Hematopoietic multipotent progenitor cell (in vitro differentiated cells): ENCODE measurements at regions not wholly inside any gene's neighbourhood (a gene's known extent, or its start where the extent isn't known, plus 50 kb on each side); places are given as distances from the start of the nearest gene placed in this dataset.

Experiments used
- DNase-seq, 3 donors: peaks; one replicate each; pipeline ENCODE4 v3.0.0-alpha.2; 2011 to 2015; ENCODE audit warnings: low read depth in 2 of 3, low spot score in 2 of 3

DNA sequence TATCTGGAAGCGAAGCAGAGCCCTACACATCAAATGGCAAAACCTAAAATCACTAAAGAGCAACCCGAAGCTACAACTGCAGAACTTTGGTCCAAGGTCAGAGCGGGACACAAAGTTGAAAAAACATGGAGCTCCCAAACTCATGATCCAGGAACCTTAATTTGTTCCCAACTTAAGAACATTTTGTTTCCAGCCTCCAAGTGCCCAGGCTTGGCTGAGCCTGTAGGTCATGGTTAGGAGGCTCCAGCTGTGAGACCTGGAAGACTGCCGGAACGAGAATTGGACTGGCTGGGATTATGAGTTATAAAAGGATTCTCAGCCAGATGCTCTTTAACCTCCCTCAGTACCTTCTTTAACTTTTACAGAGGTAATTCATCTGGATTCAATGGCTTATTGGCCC, 349.1 kb upstream of the DDX53 start:
- DNase-seq, result no peak

GRCh38 chrX:22652596-22652995, 347.2 kb upstream of the DDX53 start:
- no peak for DNase-seq

GRCh38 chrX:22660756-22661155, 339.0 kb upstream of the DDX53 start:
- no peak for DNase-seq

DNA sequence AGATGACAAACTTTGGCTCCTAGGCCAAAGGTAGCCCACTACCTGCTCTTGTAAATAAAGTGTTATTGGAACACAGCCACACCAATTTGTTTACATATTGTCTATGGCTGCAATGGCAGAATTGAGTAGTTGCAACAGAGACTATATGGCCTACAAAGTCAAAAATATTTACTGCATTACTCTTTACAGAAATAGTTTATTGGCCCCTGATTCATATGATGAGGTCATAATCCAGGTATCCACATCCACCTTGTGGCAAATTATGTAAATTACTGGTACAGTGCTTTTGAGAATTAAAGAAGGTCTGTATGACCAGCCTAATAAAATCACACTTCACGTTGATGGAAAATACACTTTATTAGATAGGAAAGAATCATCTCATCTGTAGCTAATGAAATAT, 337.0 kb upstream of the DDX53 start:
- DNase-seq, result no peak

DNA sequence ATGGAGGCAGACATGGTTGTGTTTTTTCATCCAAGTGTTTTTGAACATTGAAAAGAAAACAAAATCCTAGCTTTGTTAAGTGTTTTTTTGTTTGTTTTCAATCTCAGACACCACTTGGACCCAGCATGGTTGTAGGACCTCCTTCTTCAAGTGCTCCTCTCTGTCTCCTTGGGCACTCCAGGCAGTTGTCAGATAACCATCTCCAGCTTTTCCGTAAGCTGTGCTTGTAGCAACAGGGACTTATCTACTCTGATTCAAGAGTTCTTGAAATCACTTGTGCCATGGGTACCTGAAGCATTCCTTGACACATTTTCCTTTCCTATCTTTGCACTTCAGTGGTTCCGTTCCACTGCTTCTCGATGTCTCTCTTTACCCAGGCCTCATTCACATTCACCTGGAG, 334.9 kb upstream of the DDX53 start:
- DNase-seq, result no peak

- no peak for DNase-seq
Observed at GRCh38 chrX:22665818-22666217, 333.9 kb upstream of the DDX53 start.

DNA sequence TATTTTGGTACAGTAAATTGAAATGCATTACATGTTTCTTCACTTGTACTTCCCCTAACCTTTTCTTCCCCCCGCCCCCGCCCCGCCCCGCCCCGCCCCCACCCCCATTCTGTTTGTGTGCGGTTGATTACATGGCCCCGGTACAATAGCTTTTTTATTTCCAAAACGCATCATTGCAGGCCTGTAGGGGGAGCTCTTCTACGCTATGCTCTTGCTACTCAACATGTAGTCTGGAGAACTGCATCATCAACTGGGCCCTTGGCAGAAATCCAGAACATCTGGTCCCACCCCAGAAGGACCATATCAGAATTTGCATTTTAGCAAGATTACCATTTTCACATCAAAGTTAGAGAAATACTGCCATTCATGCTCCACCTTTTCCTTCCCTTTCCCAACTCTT, 333.3 kb upstream of the DDX53 start:
- peak in 2 of 3 donors; percentile 60 to 67 for DNase-seq

DNA sequence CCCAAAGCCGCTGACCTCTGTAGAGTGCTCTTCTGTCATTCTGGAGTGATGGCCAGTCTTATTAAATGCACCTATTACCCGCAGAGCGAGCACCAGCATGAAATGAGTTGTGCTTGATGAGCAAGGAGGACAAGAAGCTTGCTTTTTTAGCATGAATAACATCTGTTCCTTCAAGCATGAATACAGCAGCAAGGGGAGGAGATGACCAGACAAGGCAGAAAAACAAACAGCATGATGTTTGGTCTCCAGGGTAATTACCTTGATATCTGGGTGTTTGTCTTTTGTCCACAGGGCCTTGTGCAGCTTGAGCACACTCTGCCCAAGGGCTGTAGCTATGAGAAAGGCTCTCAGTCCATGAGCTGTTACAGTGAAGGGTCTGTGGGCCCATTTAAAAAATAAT, 324.8 kb upstream of the DDX53 start:
- DNase-seq, result no peak

DNA sequence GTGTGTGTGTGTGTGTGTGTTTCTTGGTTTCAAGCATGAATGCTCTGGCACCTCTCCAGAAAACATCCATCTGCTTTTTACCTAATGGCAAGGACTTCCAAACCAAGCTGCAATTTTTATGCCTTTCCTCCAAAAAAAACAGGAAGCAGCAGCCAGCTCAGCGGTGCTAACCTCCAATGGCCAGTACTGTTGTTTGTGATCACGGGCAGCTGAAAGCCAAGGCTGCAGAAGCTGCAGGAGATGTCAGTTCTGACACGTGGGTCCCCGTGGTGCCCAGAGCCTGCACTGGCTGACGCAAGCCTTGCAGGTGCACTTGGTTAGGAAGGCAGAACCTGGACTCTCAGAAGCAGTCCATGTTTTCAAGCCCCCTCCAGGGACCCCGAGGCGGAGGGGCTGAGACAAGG, 313.6 kb upstream of the DDX53 start:
- DNase-seq, result peak in 2 of 3 donors; percentile 36 to 62

DNA sequence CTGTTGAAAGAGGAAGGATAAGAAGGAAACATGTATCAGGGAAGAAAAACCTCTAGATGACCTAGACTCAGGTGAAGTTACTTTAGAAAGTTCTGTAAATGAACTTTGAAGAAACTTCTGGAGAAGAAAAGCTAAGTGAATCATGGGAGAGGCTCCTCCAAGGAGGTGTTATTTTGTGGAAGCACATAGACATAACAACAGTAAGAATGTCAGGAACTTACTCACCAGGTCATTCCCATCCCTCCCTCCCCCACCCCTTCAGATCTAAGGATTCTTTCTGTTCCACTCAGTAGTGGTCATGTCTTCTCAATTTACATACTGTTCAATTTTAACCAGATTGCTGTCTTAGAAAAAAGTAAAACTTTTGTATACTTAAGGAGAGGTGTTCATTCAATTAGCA, 310.5 kb upstream of the DDX53 start:
- DNase-seq, result no peak

DNA sequence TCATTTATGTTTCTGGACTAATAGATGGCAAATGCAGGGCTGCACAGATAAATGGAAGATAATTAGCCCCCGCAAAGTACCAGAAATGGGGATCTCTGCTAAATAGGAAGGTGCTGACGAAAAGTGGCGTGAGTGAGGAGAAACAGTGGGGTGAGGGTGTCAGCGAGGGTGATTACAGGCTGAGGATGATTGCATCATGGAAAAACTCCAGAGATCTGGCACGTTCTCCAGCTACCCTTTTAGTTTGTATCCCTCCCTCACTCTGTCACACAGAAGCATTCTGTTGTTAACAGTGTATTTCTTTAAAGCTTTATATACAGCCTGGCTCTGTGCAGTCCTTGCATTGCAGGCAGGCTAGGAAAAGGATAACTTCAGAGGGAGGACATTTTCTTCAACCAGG, 309.6 kb upstream of the DDX53 start:
- DNase-seq, result no peak

GRCh38 chrX:22691966-22692565, 307.7 kb upstream of the DDX53 start:
- DNase-seq, result no peak

DNA sequence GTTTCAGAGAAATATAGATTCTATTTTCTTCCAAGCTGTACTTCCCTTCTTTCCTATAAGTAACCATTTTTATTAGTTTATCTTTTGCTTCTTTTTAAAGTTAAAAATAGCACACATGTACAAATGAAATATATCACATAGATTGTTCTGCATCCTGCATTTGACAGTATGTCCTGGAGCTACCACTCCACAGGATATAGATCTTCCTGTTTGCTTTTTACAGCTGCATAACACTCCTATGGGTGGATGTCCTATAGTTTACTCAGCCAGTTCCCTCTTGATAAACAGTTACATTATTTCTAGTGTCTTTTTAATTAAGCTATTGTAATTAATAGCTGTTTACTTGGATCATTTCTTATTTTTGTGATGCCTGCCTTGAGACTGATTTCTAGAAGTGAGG, 301.6 kb upstream of the DDX53 start:
- DNase-seq, result peak in 1 of 3 donors; percentile 4

DNA sequence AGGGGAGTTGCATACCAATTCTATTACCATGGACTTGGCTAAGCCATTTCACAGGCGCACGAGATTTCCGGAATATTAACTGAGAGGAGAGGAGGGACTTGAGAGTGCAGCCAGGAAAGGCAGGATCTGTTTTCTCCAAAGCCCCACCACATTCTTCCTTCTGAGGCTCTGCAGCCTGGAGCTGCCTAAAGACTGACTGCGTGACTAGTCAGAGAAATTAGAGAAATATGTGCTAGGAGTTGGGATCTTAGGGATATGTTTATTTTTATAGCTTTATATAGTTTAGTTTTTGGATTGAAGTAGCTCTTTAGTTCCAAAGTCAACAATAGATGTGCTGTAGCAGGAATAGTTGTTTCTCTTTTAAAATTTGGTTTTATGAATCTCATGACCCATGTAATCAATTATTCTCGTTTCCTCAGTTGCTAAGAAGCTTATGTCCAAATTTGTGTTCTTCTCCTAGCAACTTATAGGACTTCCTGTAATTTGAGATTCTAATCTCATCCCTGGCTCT, 300.1 kb upstream of the DDX53 start:
- peak in 1 of 3 donors; percentile 1 for DNase-seq

DNA sequence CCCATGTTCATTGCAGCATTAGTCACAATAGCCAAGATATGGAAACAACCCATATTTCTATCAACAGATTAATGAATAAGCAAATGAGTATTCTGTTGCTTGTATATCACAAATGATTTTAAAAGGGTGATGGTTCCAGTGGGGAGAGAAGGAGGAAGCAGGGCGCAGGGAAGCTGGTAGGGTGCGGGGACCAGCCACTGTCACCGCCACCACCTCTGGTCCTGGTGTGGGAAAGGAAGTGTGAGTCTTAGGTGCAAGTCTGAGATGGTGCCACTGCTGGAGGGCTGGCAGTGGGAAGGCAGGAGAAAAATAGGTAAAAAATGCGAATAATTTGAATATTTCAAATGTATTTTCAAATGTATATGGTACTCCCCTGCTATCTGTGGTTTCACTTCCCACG, 286.8 kb upstream of the DDX53 start:
- DNase-seq, result no peak

DNA sequence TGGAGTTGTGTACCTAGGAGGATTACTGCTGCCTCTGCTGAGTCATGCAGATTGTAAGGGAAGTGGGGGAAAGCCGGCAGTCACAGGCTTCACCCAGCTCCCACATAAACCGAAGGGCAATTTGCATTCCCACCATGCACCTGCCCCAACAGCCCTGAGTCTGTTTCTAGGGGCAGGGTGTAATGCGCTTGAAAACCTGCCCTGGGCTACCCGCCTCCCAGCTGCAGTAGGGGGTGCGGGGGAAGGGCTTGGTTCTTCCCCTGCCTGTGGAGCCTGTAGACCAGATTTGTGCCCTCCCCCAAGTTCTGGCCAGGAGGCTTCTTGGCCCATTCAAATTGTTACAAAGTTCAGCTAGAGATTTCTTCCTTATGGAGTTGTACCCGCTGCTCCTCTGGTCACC, 269.2 kb upstream of the DDX53 start:
- DNase-seq, result no peak

DNA sequence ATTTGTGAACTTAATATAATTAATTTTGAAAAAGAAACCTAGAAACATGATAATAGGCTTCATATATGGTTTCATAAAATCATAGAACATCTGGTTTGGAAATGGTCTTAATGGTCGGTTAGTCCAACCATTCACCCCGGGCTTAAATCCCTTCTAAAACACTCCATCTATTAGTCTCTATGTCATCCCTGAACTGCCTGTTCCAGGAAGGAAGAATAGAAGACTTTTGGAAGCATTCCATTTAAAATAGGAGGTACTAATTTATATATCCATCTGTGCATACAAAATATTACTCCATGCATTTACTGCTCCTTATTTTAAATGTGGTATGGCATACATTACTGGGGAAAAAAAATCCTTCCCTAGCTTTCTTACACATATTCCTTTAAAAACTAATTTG, 262.2 kb upstream of the DDX53 start:
- no peak for DNase-seq

GRCh38 chrX:22739276-22739675, 260.5 kb upstream of the DDX53 start:
- no peak for DNase-seq

DNA sequence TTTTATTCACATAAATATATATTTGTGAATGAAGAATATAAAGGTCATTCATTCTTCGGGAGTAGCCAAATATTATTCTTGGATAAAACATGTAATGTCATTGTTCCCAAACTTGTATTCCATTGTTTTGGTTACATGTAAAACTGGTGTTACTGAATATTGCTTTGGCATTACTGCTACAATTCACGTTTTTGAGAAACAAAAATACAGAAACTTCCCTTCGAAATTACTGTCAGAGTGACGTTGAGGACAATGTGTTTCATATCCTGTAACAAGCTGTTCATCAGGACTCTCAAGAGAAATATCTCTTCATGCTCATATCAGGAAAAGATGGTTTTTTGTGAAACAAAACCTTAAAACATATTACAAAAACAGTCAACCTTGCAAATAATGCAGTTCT, 258.9 kb upstream of the DDX53 start:
- no peak for DNase-seq

GRCh38 chrX:22742174-22742573, 257.6 kb upstream of the DDX53 start:
- DNase-seq, result no peak

GRCh38 chrX:22746081-22746480, 253.7 kb upstream of the DDX53 start:
- no peak for DNase-seq

DNA sequence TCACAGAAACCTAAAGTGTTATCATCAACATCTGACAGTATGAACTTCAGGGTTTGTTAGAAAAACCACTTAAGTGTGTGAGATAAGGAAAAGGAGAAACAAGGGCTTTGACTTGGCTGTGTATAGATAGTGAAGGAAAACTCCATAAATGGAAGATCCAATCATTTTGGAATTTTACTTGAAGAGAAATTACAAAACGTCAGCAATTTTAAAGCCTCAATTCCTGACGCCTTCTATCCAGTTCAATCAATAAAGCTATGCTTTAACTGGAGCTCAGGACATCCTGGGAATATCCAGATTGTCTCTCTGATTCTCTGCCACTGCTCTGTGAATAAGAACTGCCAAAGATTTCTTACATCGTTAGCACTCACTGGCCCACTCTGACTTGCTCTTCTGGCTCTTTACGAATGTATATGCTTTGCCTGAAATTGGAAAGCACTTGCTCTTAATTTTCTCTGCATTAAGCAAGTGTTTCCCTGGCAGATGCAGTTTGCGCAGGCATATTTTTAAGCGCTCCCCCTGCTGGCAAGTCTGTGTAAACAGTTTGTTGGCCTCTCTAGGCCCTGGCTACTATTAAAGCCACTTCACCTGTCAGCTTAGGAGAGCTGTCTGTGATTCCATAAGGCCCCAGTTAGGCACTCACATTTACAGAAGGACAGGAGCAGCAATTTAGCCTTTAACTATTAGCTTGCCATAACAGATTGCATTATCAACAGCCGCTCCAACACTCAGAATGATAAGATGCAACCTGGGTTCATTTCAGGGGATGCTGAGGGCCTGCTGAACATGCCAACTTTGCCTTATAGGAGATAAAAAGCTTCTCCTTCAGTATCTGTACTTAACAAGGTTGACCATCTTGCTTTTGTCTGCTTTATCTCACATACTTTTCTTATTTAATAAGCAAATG, 251.4 kb upstream of the DDX53 start:
- DNase-seq, result peak in 2 of 3 donors; percentile 24 to 59
